ENCODE measurements at regions not wholly inside any gene's neighbourhood (a gene's known extent, or its start where the extent isn't known, plus 50 kb on each side); places are given as distances from the start of the nearest gene placed in this dataset.

- no peaks in the 10 kb centered on the region for H3K27me3 ChIP-seq (ENCODE audit: control insufficient read depth in 1 of 2, insufficient read depth in 2 of 2, low read length in 2 of 2)
- H3K4me3 ChIP-seq (ENCODE audit: low read length), result no peak overlapping the region
- Mint-ChIP-seq H3K27ac (no peak overlapping the region), H3K4me3 (no peak overlapping the region), H3K36me3 (ENCODE audit: low read depth) (no peaks in the 10 kb centered on the region), H3K4me1 (ENCODE audit: low read depth) (no peaks in the 10 kb centered on the region), H3K27me3 (no peaks in the 10 kb centered on the region), H3K9me3 (no peaks in the 10 kb centered on the region)
- TF ChIP-seq CTCF (IDR thresholded peaks at IDR 0.05), result no peak
- H3K36me3 ChIP-seq (ENCODE audit: insufficient read depth, low read length), result no peaks in the 10 kb centered on the region
- ChIA-PET POLR2A (no interaction called here), CTCF (no interaction called here)
- ATAC-seq (ENCODE audit: poor library complexity), result no peak
- DNase-seq, result no peak
- no peaks in the 10 kb centered on the region for H3K4me1 ChIP-seq (ENCODE audit: insufficient read depth, low read length)
- no peaks in the 10 kb centered on the region for H3K9me3 ChIP-seq (ENCODE audit: control insufficient read depth in 1 of 2, insufficient read depth in 1 of 2, low read length in 2 of 2)
- H3K27ac ChIP-seq (ENCODE audit: low read depth in 1 of 2, low read length in 2 of 2), result no peak overlapping the region
- intact Hi-C loops (cut with DNase I, micrococcal nuclease), result no loop called here
Measured at GRCh38 chr11:92284107-92284506, 59.5 kb downstream of the FAT3 start.

GRCh38 chr11:92284558-92284957, 59.9 kb downstream of the FAT3 start:
- CTCF ChIA-PET, result no interaction called here
- no peak for DNase-seq
- H3K27ac Mint-ChIP-seq, result no peak overlapping the region
- H3K27ac ChIP-seq (ENCODE audit: low read depth in 1 of 2, low read length in 2 of 2), result no peak overlapping the region
- H3K9me3 ChIP-seq (ENCODE audit: control insufficient read depth in 1 of 2, insufficient read depth in 1 of 2, low read length in 2 of 2), result no peaks in the 10 kb centered on the region
- H3K4me1 ChIP-seq (ENCODE audit: insufficient read depth, low read length), result no peaks in the 10 kb centered on the region
- H3K4me3 Mint-ChIP-seq, result no peak overlapping the region
- no peaks in the 10 kb centered on the region for H3K36me3 ChIP-seq (ENCODE audit: insufficient read depth, low read length)
- intact Hi-C loops (cut with DNase I, micrococcal nuclease), result no loop called here
- TF ChIP-seq CTCF (IDR thresholded peaks at IDR 0.05), result no peak
- H3K27me3 ChIP-seq (ENCODE audit: control insufficient read depth in 1 of 2, insufficient read depth in 2 of 2, low read length in 2 of 2), result no peaks in the 10 kb centered on the region
- no peaks in the 10 kb centered on the region for H3K4me1 Mint-ChIP-seq (ENCODE audit: low read depth)
- no peaks in the 10 kb centered on the region for H3K9me3 Mint-ChIP-seq
- no peak for ATAC-seq (ENCODE audit: poor library complexity)
- no peak overlapping the region for H3K4me3 ChIP-seq (ENCODE audit: low read length)
- POLR2A ChIA-PET, result no interaction called here
- H3K27me3 Mint-ChIP-seq, result no peaks in the 10 kb centered on the region
- no peaks in the 10 kb centered on the region for H3K36me3 Mint-ChIP-seq (ENCODE audit: low read depth)

GRCh38 chr11:92285776-92286175, 61.2 kb downstream of the FAT3 start:
- Mint-ChIP-seq H3K27me3 (no peaks in the 10 kb centered on the region), H3K4me3 (no peak overlapping the region), H3K27ac (no peak overlapping the region), H3K4me1 (ENCODE audit: low read depth) (no peaks in the 10 kb centered on the region), H3K9me3 (no peaks in the 10 kb centered on the region), H3K36me3 (ENCODE audit: low read depth) (no peaks in the 10 kb centered on the region)
- intact Hi-C loops (cut with DNase I, micrococcal nuclease), result no loop called here
- Histone ChIP-seq H3K9me3 (ENCODE audit: control insufficient read depth in 1 of 2, insufficient read depth in 1 of 2, low read length in 2 of 2) (no peaks in the 10 kb centered on the region), H3K27me3 (ENCODE audit: control insufficient read depth in 1 of 2, insufficient read depth in 2 of 2, low read length in 2 of 2) (no peaks in the 10 kb centered on the region), H3K4me1 (ENCODE audit: insufficient read depth, low read length) (no peaks in the 10 kb centered on the region), H3K4me3 (ENCODE audit: low read length) (no peak overlapping the region), H3K36me3 (ENCODE audit: insufficient read depth, low read length) (no peaks in the 10 kb centered on the region), H3K27ac (ENCODE audit: low read depth in 1 of 2, low read length in 2 of 2) (no peak overlapping the region)
- POLR2A ChIA-PET, result no interaction called here
- CTCF ChIA-PET, result no interaction called here
- ATAC-seq (ENCODE audit: poor library complexity) (no peak), DNase-seq (no peak)
- no peak for TF ChIP-seq CTCF (IDR thresholded peaks at IDR 0.05)
